ENCODE measurements at regions not wholly inside any gene's neighbourhood (a gene's known extent, or its start where the extent isn't known, plus 50 kb on each side); places are given as distances from the start of the nearest gene placed in this dataset.

DNA sequence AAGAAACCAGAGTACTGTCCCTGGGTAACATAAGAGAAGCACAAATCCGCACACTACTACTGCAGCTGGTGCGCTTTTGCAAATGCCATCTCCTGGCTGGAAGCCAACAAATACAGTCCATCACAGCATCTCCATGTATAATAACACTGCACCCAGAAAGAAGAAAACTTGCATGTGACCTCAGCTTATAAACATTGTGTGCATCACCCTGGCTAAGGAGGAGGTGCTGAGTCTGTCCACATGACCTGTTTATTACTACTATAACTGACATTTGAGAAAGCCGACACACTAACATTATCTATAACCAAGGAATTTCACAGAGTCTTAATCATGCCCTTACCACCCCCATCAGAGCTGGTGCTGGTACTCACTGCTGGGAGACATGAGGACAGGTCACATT, 516.8 kb downstream of the CFAP47 start:
- Histone ChIP-seq H3K36me3 (ENCODE audit: control insufficient read depth, insufficient read depth, low read length) (no peaks in the 10 kb centered on the region), H3K4me1 (ENCODE audit: control insufficient read depth, insufficient read depth, low read length) (no peaks in the 10 kb centered on the region), H3K27me3 (ENCODE audit: control insufficient read depth, insufficient read depth, low read length) (no peaks in the 10 kb centered on the region), H3K4me3 (ENCODE audit: low read depth, low read length) (no peak overlapping the region), H3K9ac (ENCODE audit: low read depth, low read length) (no peak overlapping the region), H3K9me3 (ENCODE audit: control insufficient read depth, insufficient read depth, low read length) (no peaks in the 10 kb centered on the region)

DNA sequence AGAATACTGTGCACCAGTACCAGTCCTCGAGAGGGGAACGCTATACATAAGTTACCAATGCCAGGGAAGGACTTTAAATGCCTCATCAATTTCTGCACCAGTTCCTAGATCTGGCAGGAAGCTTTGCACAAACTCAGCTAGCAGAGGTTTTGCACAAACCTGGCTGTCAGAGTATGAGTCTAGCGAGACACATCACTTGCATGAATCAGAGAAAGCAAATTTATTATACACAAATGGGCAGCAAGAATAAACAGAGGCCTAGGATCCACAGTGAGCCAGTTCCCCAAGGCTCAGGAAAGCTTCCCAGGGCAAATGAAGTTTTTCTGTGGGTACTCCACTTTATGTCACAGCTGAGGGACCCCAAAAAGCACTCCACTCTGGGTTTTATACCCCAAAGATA, 523.5 kb downstream of the CFAP47 start:
- no peak overlapping the region for H3K4me3 ChIP-seq (ENCODE audit: low read depth, low read length)
- no peak overlapping the region for H3K9ac ChIP-seq (ENCODE audit: low read depth, low read length)
- H3K9me3 ChIP-seq (ENCODE audit: control insufficient read depth, insufficient read depth, low read length), result no peaks in the 10 kb centered on the region
- no peaks in the 10 kb centered on the region for H3K27me3 ChIP-seq (ENCODE audit: control insufficient read depth, insufficient read depth, low read length)
- H3K4me1 ChIP-seq (ENCODE audit: control insufficient read depth, insufficient read depth, low read length), result no peaks in the 10 kb centered on the region
- H3K36me3 ChIP-seq (ENCODE audit: control insufficient read depth, insufficient read depth, low read length), result no peaks in the 10 kb centered on the region

DNA sequence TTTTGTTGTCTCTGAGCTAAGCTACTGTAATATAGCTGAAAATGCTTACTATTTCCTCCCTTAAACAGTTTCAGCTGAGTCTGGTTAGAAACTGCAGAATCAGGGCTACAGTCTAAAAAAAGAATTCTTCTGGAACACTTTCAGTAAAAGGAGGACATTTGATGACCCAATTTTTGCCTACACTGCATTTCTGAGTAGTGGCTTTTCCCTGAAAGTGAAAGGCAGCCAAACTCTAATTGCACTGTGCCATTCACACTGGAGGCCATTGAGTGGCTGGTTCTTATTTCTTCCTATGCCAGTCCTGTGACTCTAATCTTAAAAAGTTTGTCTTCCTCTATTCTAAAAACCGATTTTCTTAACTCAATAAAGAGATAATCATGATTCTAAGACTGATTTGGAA, 526.0 kb downstream of the CFAP47 start:
- Histone ChIP-seq H3K36me3 (ENCODE audit: control insufficient read depth, insufficient read depth, low read length) (no peaks in the 10 kb centered on the region), H3K9ac (ENCODE audit: low read depth, low read length) (no peak overlapping the region), H3K9me3 (ENCODE audit: control insufficient read depth, insufficient read depth, low read length) (no peaks in the 10 kb centered on the region), H3K4me3 (ENCODE audit: low read depth, low read length) (no peak overlapping the region), H3K27me3 (ENCODE audit: control insufficient read depth, insufficient read depth, low read length) (no peaks in the 10 kb centered on the region), H3K4me1 (ENCODE audit: control insufficient read depth, insufficient read depth, low read length) (no peaks in the 10 kb centered on the region)

DNA sequence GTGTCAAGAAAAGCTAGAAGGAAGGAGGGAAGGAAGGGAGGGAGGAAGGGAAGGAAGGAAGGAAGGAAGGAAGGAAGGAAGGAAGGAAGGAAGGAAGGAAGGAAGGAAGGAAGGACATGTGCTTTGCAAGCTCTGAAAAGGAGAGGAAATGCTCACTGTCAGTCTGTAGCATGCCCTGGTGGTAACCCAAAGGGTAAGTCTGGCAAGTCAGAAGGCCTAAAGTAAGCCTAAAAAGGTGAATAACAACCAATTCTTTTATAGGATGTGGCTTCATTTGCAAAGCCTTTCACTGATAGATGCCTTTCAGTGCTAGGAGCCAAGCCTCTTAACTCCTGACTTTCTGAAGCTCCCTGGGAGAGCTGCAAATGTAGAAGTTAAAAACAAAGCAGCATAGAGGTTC, 542.6 kb downstream of the CFAP47 start:
- Histone ChIP-seq H3K4me1 (ENCODE audit: control insufficient read depth, insufficient read depth, low read length) (peaks cover 6% of the 10 kb centered on the region), H3K36me3 (ENCODE audit: control insufficient read depth, insufficient read depth, low read length) (no peaks in the 10 kb centered on the region), H3K9me3 (ENCODE audit: control insufficient read depth, insufficient read depth, low read length) (no peaks in the 10 kb centered on the region), H3K27me3 (ENCODE audit: control insufficient read depth, insufficient read depth, low read length) (no peaks in the 10 kb centered on the region), H3K4me3 (ENCODE audit: low read depth, low read length) (no peak overlapping the region), H3K9ac (ENCODE audit: low read depth, low read length) (no peak overlapping the region)

DNA sequence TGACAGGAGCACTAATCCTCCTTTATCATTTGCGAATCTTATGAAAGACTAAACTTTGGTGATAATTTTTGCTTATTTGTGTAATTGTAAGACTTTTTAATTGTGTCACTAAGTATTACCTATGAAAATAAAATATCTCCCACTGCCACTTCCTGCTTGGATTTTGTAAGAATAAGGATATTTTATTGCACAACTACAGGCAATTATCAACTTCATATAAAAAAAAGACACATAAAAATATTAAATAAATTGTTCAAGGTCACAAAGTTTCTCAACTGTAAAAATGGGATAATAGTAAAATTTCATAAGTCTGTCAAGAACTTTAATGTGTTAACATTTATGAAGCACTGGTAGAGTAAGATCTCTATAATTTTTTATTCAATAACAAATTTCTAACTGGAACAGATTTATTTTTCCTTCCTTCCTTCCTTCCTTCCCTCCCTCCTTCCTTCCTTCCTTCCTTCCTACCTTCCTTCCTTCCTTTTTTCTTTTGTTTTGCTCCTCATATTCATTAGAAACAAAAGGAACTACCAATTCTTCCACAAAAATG, 527.6 kb upstream of the FAM47C start:
- Histone ChIP-seq H3K4me3 (ENCODE audit: low read depth, low read length) (no peak overlapping the region), H3K9ac (ENCODE audit: low read depth, low read length) (no peak overlapping the region), H3K4me1 (ENCODE audit: control insufficient read depth, insufficient read depth, low read length) (no peaks in the 10 kb centered on the region), H3K9me3 (ENCODE audit: control insufficient read depth, insufficient read depth, low read length) (no peaks in the 10 kb centered on the region), H3K27me3 (ENCODE audit: control insufficient read depth, insufficient read depth, low read length) (no peaks in the 10 kb centered on the region), H3K36me3 (ENCODE audit: control insufficient read depth, insufficient read depth, low read length) (no peaks in the 10 kb centered on the region)

DNA sequence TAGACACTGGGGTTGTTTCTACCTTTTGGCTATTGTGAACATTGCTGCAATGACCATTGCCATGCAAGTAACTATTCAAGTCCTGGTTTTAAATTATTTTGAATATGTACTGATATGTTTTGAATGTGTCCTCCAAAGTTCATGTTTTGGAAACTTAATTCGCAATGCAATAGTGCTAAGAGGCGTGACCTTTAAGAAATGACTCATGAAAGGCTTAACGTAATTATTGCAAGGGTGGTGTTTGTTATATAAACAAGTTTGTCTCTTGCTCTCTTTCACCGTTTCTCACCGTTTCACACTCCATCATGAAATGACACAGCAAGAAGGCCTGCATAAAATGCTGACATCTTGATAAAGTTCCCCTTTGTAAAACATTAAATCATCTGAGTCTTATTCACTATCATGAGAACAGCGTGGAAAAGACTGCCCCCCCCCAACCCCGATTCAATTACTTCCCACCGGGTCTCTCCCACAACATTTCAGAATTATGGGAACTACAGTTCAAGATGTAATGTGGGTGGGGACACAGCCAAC, 506.9 kb upstream of the FAM47C start:
- H3K4me3 ChIP-seq (ENCODE audit: low read depth, low read length), result no peak overlapping the region
- H3K9me3 ChIP-seq (ENCODE audit: control insufficient read depth, insufficient read depth, low read length), result peaks cover 5% of the 10 kb centered on the region
- no peaks in the 10 kb centered on the region for H3K27me3 ChIP-seq (ENCODE audit: control insufficient read depth, insufficient read depth, low read length)
- no peaks in the 10 kb centered on the region for H3K4me1 ChIP-seq (ENCODE audit: control insufficient read depth, insufficient read depth, low read length)
- H3K36me3 ChIP-seq (ENCODE audit: control insufficient read depth, insufficient read depth, low read length), result no peaks in the 10 kb centered on the region
- H3K9ac ChIP-seq (ENCODE audit: low read depth, low read length), result no peak overlapping the region

DNA sequence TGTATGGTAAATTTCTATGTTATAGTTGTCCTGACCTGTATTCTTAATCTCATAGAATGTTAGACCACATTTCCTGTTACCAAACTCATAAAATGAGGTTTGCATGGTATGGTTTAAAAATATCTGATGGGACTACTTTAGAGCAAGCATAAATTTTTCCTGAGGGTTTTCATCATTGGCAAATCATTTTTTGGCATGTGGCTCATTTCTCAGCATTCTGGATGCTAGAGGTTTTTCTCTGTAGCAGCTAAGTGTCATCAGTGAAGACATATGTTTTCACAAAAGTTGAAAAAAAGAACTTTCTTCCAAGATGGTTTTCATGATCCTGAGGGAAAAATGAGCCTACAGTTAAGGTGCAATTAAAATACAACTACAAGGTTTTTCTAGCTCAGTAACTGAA, 503.5 kb upstream of the FAM47C start:
- Histone ChIP-seq H3K27me3 (ENCODE audit: control insufficient read depth, insufficient read depth, low read length) (no peaks in the 10 kb centered on the region), H3K4me3 (ENCODE audit: low read depth, low read length) (no peak overlapping the region), H3K36me3 (ENCODE audit: control insufficient read depth, insufficient read depth, low read length) (no peaks in the 10 kb centered on the region), H3K9me3 (ENCODE audit: control insufficient read depth, insufficient read depth, low read length) (peaks cover 8% of the 10 kb centered on the region), H3K9ac (ENCODE audit: low read depth, low read length) (no peak overlapping the region), H3K4me1 (ENCODE audit: control insufficient read depth, insufficient read depth, low read length) (no peaks in the 10 kb centered on the region)

DNA sequence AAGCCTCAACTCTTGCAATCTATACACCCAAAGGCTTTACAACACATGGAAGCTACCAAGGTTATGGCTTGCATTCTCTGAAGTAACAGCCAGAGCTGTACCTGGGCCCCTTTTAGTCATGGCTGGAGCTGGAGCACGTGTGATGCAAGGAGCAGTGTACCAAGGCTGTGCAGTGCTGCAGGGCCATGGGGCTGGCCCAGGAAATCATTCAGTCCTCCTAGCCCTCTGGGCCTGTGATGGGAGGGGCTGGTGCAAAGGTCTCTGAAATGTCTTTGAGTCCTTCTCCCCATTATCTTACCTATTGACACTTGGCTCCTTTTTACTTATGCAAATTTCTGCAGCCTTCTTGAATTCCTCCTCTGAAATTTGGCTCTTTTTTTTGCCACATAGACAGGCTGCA, 500.1 kb upstream of the FAM47C start:
- H3K9me3 ChIP-seq (ENCODE audit: control insufficient read depth, insufficient read depth, low read length), result peaks cover 3% of the 10 kb centered on the region
- no peak overlapping the region for H3K4me3 ChIP-seq (ENCODE audit: low read depth, low read length)
- H3K36me3 ChIP-seq (ENCODE audit: control insufficient read depth, insufficient read depth, low read length), result no peaks in the 10 kb centered on the region
- no peak overlapping the region for H3K9ac ChIP-seq (ENCODE audit: low read depth, low read length)
- no peaks in the 10 kb centered on the region for H3K27me3 ChIP-seq (ENCODE audit: control insufficient read depth, insufficient read depth, low read length)
- H3K4me1 ChIP-seq (ENCODE audit: control insufficient read depth, insufficient read depth, low read length), result no peaks in the 10 kb centered on the region

DNA sequence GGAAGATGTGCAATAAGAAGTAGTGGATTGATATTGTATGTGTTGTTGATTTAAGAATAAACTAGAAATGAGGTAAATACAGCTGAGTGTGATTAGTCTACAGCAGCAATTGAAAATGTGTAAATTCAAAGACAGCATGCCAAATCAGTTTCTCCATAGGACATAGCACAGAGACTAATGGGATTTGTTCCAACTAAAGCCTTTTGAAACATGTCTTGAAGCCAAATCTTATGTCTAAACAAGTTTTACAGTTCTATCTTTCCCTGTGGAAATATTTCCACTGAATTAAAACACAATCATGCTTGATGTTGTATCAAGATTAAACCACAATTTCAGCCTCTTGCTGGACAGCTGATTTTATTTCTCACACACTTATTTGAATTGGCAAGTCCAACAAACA, 497.4 kb upstream of the FAM47C start:
- Histone ChIP-seq H3K9ac (ENCODE audit: low read depth, low read length) (no peak overlapping the region), H3K36me3 (ENCODE audit: control insufficient read depth, insufficient read depth, low read length) (no peaks in the 10 kb centered on the region), H3K4me3 (ENCODE audit: low read depth, low read length) (no peak overlapping the region), H3K4me1 (ENCODE audit: control insufficient read depth, insufficient read depth, low read length) (no peaks in the 10 kb centered on the region), H3K27me3 (ENCODE audit: control insufficient read depth, insufficient read depth, low read length) (no peaks in the 10 kb centered on the region), H3K9me3 (ENCODE audit: control insufficient read depth, insufficient read depth, low read length) (peaks cover 3% of the 10 kb centered on the region)

DNA sequence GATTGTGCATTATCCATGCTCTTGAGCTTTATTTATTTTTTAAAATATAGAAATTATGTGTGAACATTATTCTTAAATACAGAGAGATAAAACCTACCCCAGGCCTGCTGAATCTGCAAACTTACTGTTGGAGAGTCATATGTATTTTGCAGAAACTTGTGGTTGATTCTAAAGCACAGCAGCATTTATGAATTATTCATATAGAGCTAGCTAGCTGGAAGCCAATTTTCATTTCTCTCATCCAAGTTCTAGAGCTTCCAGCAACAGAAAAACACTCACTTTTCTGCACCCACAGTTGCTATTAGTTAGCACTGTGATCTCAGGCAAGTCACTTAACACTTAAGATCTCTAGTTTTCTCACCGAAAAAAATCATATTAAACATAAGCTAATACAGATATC, 479.5 kb upstream of the FAM47C start:
- no peaks in the 10 kb centered on the region for H3K9me3 ChIP-seq (ENCODE audit: control insufficient read depth, insufficient read depth, low read length)
- no peaks in the 10 kb centered on the region for H3K27me3 ChIP-seq (ENCODE audit: control insufficient read depth, insufficient read depth, low read length)
- H3K4me3 ChIP-seq (ENCODE audit: low read depth, low read length), result no peak overlapping the region
- no peaks in the 10 kb centered on the region for H3K36me3 ChIP-seq (ENCODE audit: control insufficient read depth, insufficient read depth, low read length)
- no peaks in the 10 kb centered on the region for H3K4me1 ChIP-seq (ENCODE audit: control insufficient read depth, insufficient read depth, low read length)
- no peak overlapping the region for H3K9ac ChIP-seq (ENCODE audit: low read depth, low read length)

DNA sequence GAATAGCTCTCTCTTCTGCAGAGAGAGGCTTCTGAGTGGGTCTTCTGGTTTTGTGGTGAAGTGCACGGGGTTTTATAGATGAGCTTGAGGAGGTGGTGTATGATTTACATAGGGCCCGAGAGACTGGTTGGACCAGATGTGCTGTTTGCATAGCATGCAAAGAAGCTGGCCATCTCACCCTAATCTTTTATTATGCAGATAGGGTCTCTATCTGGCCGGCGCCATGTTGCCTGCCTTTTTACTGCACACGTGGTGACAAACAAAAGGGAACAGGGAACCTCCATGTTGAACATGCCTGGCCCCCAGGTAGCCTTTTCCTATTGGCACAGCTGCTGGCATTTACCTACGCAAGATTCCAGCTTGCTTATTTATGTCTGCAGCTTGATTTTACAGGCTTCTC, 473.3 kb upstream of the FAM47C start:
- Histone ChIP-seq H3K4me1 (ENCODE audit: control insufficient read depth, insufficient read depth, low read length) (no peaks in the 10 kb centered on the region), H3K36me3 (ENCODE audit: control insufficient read depth, insufficient read depth, low read length) (no peaks in the 10 kb centered on the region), H3K9ac (ENCODE audit: low read depth, low read length) (no peak overlapping the region), H3K27me3 (ENCODE audit: control insufficient read depth, insufficient read depth, low read length) (no peaks in the 10 kb centered on the region), H3K9me3 (ENCODE audit: control insufficient read depth, insufficient read depth, low read length) (no peaks in the 10 kb centered on the region), H3K4me3 (ENCODE audit: low read depth, low read length) (no peak overlapping the region)

DNA sequence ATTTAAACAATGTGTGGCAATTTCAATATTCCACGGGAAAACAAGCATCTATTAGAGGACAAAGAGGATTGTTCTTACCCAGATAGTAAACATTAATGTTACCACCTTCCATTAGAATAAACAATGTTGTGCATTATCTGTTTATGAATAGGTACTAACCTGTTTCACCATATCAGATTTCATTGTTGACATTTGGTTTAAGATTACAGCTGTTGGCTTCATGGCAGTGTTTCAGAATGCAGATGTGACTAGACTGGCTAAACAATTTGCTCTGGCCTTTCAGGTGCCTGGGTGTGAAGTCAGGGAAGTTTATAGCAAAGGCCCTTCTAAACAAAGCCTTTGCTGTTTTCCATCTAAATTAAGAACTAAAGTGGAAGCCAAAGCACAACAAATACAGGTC, 464.7 kb upstream of the FAM47C start:
- Histone ChIP-seq H3K27me3 (ENCODE audit: control insufficient read depth, insufficient read depth, low read length) (no peaks in the 10 kb centered on the region), H3K36me3 (ENCODE audit: control insufficient read depth, insufficient read depth, low read length) (no peaks in the 10 kb centered on the region)

More for the DNA sequence above, 464.7 kb upstream of the FAM47C start:
- Histone ChIP-seq H3K4me3 (ENCODE audit: low read depth, low read length) (no peak overlapping the region), H3K9ac (ENCODE audit: low read depth, low read length) (no peak overlapping the region), H3K9me3 (ENCODE audit: control insufficient read depth, insufficient read depth, low read length) (no peaks in the 10 kb centered on the region), H3K4me1 (ENCODE audit: control insufficient read depth, insufficient read depth, low read length) (no peaks in the 10 kb centered on the region)

Measured in iPS-15b (cell line).